HG03442 (cell line): ENCODE measurements at regions not wholly inside any gene's neighbourhood (a gene's known extent, or its start where the extent isn't known, plus 50 kb on each side); places are given as distances from the start of the nearest gene placed in this dataset.

Source experiments
- ATAC-seq: cut with Tn5 transposase; IDR thresholded peaks from one replicate; pipeline ENCODE4 v1.9.1; 2021; ENCODE audit warnings: mild to moderate bottlenecking, moderate library complexity; ENCODE audit not compliant: unreplicated experiment

DNA sequence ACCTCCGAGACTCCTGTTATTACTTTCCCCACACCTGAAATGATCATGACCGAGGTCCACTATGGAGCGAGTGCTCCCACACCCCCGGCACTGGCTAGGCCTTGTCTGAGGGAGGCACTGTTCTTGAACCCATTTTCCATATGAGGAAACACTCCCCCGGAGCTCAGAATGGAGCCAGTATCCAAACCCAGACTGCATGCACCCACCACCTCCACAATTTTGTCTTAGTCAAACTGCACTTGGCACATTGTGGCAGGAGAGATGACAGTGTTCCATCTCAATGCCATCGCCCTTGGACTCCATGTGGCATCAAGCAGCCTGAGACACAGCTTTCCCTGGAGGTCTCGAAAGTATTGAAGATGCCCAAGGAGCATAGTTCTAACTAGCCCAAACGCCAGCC is 154.1 kb downstream of the NUP210 start:
- no peak for ATAC-seq

DNA sequence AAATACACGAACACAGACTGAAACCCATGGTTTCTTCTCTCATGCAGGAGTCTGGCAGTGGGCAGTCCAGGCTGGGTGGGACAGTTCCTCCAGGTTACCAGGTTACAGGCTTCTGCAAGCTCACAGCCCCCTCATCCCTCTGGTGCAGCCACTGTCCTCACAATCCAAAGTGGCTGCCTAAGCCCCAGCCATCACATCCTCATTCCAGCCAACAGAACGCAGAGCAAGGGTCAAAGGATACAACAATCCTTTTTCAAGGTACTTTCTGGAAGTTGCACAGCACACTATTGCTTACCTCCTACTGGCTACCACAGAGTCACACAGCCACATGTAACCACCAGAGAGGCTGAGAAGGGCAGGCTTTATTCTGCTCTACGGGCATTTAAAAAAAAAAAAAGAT is 154.6 kb downstream of the NUP210 start:
- no peak for ATAC-seq

DNA sequence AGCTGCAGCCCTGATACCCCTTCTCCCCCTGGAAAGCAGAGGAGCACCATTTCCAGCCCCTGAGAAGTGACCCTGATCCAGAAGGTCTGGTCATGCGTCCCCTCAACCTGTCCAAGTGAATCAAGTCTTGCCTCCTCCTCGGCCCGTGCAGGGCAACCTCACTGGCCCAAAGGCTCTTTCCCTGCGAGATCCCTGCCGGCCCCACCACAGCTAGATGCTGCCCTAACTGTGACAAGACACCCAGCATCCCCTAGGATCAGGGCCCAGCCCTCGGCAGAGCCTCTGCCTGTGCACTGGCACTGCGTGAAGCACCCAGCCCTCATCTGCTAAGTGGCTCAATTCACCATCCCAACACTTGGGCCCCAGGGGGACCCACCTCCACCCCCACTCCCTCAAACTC is 155.1 kb downstream of the NUP210 start:
- ATAC-seq = no peak

DNA sequence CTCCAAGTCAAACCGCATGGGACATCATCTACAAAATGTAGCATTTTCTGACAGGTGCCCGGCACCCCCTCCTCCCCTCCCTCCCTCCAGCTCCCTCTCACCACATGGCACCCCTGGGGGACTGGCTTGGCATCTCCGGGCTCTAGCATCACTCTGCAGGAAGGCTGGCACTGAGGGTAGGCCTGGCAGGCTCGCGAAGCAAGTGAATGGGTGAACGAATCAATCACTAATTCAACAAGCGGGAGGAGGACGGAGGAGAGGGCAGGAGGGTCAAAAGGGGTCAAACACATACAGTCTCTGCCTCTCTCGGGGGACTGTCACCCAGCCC is 155.7 kb downstream of the NUP210 start:
- ATAC-seq = no peak

DNA sequence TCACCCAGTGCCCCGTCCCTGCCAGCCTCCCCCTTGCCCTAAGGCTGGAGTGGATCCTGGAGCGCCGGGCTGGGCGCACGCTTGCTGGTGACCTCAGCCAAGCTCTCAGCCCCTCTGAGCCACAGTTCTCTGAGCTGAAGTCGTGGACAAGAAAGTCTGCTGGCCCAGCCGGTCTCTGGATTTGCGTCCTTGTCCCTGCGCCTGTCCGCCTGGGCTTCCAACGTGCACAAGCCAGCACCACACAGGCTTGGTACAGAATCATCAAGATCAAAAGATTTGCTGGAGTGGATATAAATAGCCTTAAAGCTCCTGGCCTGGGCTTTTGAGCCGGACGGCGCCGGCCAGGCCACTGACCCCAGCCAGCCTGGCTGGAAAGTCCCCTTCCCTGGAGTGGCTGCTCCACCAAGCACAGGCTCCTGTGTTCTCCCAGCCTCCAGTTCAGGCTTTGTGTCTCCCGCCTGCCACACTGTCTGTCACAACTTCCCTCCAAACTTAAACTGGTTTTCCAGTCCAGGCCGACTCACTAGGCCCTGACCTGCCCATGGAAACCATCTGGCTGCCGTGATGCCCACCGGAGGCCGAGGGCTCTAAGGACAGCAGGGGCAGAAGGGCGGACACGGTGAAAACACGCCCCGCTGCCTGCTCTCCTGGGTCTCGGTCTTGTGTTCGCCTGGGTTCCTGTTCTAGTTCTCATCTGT is 156.2 kb downstream of the NUP210 start:
- no peak for ATAC-seq

DNA sequence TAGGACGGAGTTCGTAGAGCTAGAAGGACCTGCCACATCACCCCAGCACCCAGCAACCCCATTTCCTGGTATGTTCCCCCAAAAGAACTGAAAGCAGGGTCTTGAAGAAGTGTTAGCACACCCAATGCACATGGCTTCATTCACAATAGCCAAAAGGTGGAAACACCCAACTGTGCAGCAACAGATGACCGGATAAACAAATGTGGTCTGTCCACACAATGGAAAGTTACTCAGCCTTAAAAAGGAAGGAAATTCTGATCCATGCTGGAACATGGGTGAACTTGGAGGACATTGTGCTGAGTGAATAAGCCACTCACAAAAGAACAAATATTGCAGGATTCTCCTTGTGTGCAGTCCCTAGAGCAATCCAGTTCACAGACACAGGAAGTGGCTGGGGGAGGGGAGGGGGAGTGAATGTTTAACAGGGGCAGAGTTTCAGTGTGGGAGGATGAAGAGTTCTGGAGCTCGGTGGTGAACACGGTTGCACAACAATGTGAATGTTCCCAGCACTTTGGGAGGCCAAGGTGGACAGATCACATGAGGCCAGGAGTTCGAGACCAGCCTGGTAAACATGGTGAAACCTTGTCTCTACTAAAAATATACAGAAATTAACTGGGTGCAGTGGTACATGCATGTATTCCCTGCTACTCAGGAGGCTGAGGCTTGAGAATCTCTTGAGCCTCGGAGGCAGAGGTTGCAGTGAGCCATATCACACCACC is 157.5 kb downstream of the NUP210 start:
- ATAC-seq = no peak

DNA sequence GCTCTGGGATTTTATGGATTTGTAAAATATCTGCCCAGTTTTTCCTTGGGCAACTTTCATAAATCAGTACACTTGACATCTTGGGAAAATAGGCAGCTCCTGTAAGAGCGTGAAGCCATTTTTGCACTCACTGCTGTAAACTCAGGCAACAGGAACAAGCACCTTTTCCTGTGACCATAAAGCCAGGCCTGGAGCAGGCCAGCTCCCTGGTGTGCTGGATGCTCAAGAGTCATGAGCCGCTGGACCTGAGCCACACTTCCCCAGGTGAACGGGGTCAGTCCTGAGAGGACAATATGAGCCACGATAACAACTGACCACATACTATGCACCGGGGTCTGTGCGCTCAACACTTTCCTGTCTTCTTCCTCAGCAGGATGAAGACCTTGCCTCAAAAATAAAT is 158.2 kb downstream of the NUP210 start:
- no peak for ATAC-seq

DNA sequence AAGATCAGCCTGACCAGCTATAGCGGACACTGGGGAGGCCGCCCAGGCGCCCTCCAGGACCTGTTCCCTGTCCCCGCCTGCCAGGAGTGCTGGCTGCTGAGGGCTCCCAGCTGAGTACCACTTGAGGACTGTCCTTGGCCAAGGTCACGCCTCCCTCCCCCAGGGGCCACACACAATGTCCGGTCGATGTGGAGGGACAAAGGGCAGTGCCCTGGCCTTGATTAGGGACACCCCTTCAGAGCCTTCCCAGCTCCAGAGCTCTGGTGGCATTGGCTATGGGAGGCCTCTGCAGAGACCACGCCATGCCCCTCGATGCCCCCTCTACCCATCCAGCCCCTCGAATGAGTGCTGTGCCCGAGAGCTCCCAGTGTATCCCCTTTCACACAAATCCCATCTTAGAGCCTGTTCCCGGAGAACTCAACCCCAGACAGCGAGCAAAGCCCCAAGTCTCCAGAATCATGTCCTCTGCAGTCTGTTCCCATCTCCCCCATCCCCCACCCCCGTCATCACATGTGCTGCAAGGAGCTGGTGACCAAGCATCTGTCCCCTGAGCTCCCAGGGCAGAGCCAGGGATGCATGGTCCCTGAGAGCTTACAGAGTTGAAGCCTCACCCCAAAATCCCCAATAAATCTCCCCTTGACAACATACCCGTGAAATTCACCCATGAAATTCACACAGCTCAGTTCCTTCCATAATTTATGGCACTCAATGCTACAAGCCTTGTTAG is 158.9 kb downstream of the NUP210 start:
- ATAC-seq = no peak

DNA sequence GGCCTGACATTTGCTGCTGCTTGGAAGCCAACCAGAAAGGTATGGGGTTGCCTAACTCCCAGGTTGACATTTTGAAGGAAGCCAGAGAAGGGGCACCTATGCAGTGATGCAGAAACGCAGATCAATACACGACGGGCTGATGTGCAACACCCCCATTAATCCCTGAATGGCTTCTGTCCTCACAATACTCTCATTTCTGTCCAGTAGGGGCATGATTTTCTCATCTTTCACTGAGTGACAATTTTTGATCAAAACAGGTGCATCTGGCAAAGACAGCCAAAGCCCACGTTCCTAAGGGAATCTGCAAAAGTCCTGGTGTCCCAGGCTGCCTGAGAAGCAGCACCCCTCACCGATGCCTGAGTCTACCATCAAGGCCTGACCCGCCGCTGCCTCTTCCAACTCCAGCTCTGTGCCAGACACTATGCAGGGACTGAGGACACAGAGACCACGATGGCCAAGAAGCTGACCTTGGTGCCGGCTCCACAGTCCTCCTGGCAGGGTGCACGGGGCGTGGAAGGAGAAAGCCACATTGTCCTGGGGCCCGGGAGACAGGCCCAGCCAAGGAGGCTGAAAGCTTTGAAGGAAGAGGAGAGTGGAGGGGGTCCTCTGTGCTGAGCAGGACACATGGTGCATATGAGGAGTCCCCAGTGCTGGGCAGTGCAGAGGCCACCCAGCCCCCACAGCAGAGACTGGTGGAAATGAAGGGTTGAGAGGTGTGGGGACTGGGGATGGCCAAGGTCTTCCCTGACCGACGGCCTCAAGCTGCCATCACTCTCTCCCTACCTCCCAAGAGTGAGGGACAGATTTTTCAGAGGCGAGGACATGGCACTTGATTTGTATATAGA is 159.6 kb downstream of the NUP210 start:
- ATAC-seq = no peak

DNA sequence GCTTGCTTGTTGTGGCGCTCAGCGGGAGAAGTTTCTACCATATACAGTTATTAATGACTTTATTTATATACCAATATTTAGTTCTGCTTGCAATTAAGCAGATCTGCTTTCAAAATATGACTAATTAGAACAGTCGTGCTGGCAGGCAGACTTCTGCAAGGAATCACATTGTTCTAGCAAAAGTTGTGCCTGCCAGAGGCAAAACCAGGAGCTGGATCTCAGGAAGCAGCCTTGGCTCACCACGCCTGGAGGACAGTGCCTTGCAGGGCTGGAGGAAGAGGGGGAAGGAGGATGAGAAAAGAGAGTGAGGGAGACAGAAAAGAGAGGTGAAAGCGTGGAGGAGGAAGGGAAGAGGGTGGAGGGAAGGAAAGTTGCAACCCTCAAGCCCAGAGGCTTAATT is 160.3 kb downstream of the NUP210 start:
- ATAC-seq = no peak

DNA sequence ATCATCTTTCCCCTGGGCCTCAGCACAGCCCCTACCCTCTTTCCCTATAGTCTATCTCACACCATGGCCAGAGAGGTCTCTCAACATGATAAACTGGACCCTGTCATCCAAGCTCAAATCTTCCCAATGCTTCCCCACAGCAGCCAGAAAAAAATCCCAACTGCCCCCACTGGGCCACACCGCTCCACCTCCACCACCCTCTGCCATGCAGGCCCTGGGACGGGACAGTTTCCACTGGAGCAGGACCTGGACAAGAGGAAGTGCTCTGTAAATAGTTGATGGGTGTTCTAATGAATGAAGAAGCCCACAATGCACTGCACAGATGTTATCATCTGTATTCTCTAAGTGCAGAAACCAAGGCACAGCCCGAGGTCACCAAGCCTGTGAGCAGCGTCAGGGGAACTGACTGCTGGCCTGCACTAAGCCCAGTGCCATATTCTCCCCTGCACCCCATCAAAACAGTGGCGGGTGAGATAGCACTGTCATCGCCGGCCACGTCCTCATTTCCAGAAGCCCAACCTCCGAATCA is 161.1 kb downstream of the NUP210 start:
- ATAC-seq = no peak

DNA sequence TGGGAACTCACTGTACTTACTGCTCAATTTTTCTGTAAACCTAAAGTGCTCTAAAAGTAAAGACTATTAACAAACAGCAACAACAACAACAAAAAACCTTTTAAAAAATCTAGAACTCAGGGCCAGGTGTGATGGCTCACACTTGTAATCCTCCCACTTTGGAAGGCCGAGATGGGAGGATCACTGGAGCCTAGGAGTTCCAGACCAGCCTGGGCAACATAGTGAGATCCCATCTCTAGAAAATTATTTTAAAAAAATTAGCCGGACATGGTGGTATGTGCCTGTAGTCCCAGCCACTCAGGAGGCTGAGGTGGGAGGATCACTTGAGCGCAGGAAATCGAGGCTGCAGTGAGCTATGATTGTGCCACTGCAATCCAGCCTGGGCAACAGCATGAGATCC is 161.8 kb downstream of the NUP210 start:
- no peak for ATAC-seq

DNA sequence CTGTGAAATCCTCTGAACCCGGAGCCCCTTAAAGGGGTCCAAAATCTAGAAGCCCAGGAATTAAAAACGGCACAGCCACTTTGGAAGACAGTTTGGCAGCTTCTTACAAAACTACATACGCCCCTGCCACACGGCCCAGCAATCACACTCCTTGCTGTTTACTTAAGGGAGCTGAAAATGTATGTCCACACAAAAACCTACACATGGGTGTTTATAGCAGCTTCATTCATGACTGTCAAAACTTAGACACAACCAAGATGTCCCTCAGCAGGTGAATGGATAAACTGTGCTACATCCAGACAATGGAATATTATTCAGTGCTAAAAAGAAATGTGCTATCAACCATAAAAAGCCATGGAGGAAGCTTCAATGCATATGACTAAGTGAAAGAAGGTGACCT is 162.5 kb downstream of the NUP210 start:
- no peak for ATAC-seq

DNA sequence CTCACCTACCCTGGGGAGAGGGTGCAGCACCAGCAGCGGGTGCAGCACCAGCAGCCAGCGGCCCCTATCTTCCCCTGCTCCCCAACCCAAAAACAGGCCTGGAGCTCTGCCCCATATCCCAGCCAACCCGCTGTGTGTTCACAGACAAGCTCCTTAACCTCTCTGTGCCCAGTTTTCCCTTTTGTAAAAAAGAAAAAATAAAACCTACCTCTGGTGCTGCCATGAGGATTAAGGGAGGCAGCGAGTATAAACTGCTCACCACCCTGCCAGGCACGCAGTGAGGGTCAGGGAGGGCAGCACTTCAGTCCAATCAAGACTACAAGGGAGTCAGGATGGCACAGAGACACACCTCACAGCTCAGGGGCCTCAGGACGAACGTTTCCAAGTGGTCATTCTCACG is 163.3 kb downstream of the NUP210 start:
- ATAC-seq = no peak

DNA sequence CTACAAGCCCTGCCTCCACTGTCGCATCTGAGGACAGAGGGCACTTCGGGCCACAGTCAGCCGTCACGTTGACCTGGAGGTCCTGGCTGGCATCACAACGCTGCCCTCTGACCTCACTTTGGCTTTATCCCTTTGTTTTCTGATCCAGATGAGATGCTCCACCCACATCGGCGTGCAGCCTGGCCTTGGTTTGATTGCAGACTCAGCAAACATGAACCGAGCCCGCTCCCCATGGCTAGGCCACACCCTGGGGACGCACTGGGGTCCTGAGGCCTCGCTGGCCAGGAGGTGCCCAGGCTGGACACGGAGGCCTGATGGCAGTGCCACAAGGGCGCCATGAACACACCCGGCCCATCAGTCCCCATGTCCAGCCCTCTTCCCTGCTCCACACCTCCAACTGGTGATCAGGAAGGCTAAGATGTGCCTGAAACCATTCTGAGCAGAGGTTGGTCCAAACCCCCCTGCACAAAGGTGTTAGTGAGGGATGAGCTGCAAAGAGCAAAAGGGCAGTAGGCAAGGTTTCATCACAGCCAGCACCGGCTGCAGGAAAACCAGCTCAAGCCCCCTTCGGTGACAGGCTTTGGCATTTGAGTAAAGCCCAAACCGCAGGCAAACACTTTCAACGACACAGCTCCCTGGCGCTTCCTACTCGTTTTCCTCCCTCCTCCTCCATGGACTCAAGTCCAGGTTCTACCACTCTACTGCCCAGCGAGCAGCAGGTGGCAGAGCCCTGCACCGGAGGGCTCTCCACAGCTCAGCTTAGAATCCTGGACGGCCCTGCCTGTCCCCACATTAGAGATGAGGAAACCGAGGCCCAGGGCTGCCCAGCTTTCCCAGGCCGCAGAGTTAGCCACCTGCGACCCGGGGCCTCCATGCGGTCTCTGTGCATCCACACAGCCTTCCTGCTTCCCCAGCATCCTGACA is 165.8 kb downstream of the NUP210 start:
- ATAC-seq = no peak

DNA sequence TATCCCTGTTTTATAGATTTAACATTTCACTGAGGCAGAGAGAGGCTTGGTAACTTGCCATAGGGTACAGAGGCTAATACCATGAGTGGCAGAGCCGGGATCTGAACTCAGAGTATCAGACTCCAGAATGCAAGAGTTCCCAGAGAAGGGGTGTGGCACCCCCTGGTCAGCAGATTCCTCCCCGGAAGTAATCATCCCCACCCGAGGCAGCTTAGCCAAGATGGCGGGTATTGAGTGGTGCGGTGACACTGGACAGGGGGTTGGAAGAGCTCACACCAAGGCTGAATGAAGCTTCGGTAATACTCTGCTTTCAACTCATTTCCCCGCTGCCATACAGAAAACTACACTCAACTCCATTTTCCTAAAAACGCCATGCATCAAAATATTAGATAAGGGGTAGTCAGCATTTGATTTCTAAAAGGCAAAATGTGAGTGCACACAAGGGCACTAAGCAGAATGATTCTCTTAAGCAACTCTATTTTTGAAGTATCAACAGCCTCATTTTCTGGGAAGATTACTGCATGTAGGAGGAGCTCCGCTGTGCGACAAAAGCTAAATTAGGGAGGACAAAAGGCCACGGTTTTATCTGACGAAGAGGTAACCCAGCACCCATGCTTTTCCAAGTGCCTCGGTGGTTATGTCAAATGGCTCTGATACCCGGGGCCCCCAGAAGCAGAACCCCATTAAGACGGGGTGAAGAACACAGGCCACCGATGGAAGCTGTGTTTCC is 166.7 kb downstream of the NUP210 start:
- no peak for ATAC-seq

DNA sequence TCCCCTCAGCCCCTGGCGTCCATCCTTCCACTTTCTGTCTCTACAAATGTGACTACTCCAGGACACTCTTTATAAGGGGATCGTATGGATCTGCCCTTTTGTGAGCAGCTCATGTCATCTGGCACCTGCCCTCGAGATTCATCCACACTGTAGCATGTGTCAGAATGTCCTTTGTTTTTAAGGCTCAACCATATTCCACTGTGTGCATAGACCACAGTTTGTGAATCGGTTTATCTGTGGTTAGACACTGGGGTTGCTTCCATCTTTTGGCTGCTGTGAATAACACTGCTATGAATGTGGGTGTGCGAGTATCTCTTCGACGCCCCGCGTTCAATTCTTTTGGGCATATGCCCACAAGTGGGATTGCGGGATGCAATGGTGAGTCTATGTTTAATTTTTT is 167.9 kb downstream of the NUP210 start:
- ATAC-seq = no peak

DNA sequence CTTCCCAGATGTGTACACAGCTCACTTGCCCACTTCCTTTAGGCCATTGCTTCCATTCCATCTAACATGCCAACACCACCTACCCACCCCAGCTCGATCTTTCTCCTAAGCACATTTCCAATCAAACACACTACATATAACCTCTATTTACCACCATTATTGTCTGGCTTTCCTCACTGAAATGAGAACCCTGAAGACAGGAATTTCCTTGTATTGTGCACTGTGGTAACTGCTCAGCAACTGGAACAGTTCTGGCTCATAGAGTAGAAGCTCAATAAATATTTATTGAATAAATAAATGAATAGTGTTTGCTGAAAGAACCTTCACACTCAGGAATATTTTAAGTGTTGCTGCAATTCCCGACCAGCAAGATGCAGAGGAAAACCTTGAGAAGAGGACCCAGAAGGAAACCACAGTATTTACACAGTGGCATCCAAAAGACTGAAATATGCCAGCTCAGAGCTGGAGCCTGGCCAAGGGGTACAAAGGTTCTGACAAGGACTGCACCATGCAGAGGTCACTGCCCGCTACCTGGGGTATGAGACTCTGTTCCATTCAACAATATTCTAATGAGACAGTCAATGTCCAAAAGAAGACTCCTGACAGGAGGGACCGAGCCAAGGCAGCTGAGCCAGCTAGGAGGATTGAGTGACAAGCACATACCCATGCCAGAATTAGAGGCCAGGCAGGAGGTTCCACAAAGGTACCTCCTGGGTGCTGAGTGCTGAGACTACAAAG is 168.8 kb downstream of the NUP210 start:
- no peak for ATAC-seq
